Tibial nerve (tissue), 3 donors: ENCODE measurements at regions not wholly inside any gene's neighbourhood (a gene's known extent, or its start where the extent isn't known, plus 50 kb on each side); places are given as distances from the start of the nearest gene placed in this dataset.

Experiments used
- CTCF ChIP-seq, 5 experiments: fragments of 200-600 bp in 3 of 5; fragments of 450-650 bp in 2 of 5; sonication (generic) in 3 of 5; IDR thresholded peaks; one replicate each; pipeline ENCODE4 v1.5.1; 2016 to 2019; ENCODE audit warnings: antibody characterized with exemption in 5 of 5, mild to moderate bottlenecking in 3 of 5, moderate library complexity in 2 of 5
- POLR2A ChIP-seq, 2 donors: fragments of 450-650 bp; IDR thresholded peaks; one replicate each; pipeline ENCODE4 v1.6.1; 2017; ENCODE audit warnings: antibody characterized with exemption in 2 of 2, mild to moderate bottlenecking in 2 of 2, moderate library complexity in 2 of 2

GRCh38 chr2:133847591-133847990, 279.3 kb upstream of the NCKAP5 start:
- TF ChIP-seq CTCF (IDR thresholded peaks at IDR 0.05) (no peak), POLR2A (IDR thresholded peaks at IDR 0.05) (no peak)
